Loucy (cell line): ENCODE measurements at regions not wholly inside any gene's neighbourhood (a gene's known extent, or its start where the extent isn't known, plus 50 kb on each side); places are given as distances from the start of the nearest gene placed in this dataset.

ENCODE experiments used
- H2AFZ ChIP-seq: fragments of 200-600 bp; sonication (generic); 2 replicates; pipeline ENCODE4 v1.6.0; 2016; ENCODE audit warnings: antibody characterized with exemption, mild to moderate bottlenecking, low read length, moderate library complexity
- H3F3A ChIP-seq: fragments of 200-600 bp; 2 replicates; pipeline ENCODE4 v1.6.0; 2016; ENCODE audit warnings: antibody characterized with exemption, low read depth, mild to moderate bottlenecking
- H3K27me3 ChIP-seq: fragments of 200-600 bp; sonication (generic); 2 replicates; pipeline ENCODE4 v1.6.1; 2014; ENCODE audit warnings: low read length, mild to moderate bottlenecking; ENCODE audit not compliant: insufficient read depth, poor library complexity, severe bottlenecking
- H3K36me3 ChIP-seq: fragments of 200-600 bp; sonication (generic); 2 replicates; pipeline ENCODE4 v1.6.1; 2016; ENCODE audit warnings: low read length; ENCODE audit not compliant: insufficient read depth
- H3K4me1 ChIP-seq: fragments of 200-600 bp; sonication (generic); 2 replicates; pipeline ENCODE4 v1.5.1; 2014; ENCODE audit warnings: low read length, mild to moderate bottlenecking; ENCODE audit not compliant: insufficient read depth, poor library complexity, severe bottlenecking
- H3K4me2 ChIP-seq: fragments of 200-600 bp; sonication (generic); 2 replicates; pipeline ENCODE4 v1.6.0; 2014; ENCODE audit warnings: antibody characterized with exemption, low read length, low read depth, mild to moderate bottlenecking; ENCODE audit not compliant: poor library complexity, severe bottlenecking
- H3K4me3 ChIP-seq: fragments of 200-600 bp; sonication (generic); 2 replicates; pipeline ENCODE4 v1.5.1; 2014; ENCODE audit warnings: low read length, mild to moderate bottlenecking, mixed read lengths; ENCODE audit not compliant: poor library complexity, severe bottlenecking
- H3K79me2 ChIP-seq: fragments of 200-600 bp; sonication (generic); 2 replicates; pipeline ENCODE4 v1.6.1; 2014; ENCODE audit warnings: low read length; ENCODE audit not compliant: insufficient read depth
- H3K9ac ChIP-seq: fragments of 200-600 bp; sonication (generic); 2 replicates; pipeline ENCODE4 v1.6.0; 2014; ENCODE audit warnings: mild to moderate bottlenecking, low read depth, low read length, moderate library complexity; ENCODE audit not compliant: poor library complexity, severe bottlenecking
- H3K9me2 ChIP-seq: fragments of 200-600 bp; sonication (generic); replicated peaks from 2 replicates; pipeline ENCODE4 v1.6.1; 2016; ENCODE audit warnings: low read depth, low read length, mixed read lengths
- H3K9me3 ChIP-seq: fragments of 200-600 bp; sonication (generic); 2 replicates; pipeline ENCODE4 v1.6.1; 2014; ENCODE audit warnings: mild to moderate bottlenecking, antibody characterized with exemption, low read length, low read depth; ENCODE audit not compliant: insufficient read depth
- H4K20me1 ChIP-seq: fragments of 200-600 bp; sonication (generic); 2 replicates; pipeline ENCODE4 v1.6.0; 2014; ENCODE audit warnings: antibody characterized with exemption, low read length, mild to moderate bottlenecking; ENCODE audit not compliant: insufficient read depth, poor library complexity, severe bottlenecking
- EZH2phosphoT487 ChIP-seq: fragments of 200-600 bp; IDR thresholded peaks from 2 replicates; pipeline ENCODE4 v1.6.1; 2018; ENCODE audit warnings: antibody characterized with exemption, mild to moderate bottlenecking, moderate library complexity, borderline replicate concordance
- TF ChIP-seq, protein P1 (sequence below): fragments of 200-600 bp; sonication (generic); conservative IDR thresholded peaks from 2 replicates; pipeline ENCODE4 v1.5.1; 2014; ENCODE audit warnings: mild to moderate bottlenecking, antibody characterized with exemption, low read length

DNA sequence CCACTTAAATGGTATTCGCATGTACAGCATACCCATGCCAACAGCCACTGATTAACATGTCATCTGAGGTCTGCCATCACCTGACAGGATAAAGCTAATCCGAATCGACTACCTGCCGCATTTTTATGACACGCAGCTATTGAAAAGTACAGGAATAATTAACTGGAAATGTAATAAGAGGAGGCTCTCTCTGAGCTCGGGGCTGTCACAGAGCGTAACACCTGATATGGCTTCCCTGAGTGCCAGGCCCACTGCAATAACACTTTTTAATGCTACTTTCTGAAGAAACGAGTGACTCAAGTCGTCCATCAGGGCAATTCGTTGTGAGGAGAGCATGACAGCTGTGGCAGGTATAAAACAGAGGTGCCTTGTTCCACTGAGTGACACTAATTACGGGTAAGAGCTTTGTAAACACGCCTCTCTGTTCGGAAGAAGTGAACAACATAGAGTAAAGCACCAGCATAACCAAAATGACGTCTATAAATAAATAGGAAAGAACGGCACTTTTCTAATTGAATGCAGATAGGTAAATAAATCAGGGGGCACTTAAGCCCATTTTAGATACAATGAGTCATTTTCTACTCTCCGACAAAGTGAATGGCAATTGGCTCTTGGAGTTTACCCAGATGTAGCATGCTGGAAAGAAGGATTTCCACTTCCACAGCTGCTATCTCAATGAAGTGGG lies 56.5 kb upstream of the CREB5 start:
- Histone ChIP-seq H3K4me2 (no peak overlapping the region), H3K9me3 (no peaks in the 10 kb centered on the region), H3F3A (no peaks in the 10 kb centered on the region), H2AFZ (no peak overlapping the region), H3K79me2 (no peaks in the 10 kb centered on the region), H3K4me3 (no peak overlapping the region), H3K36me3 (no peaks in the 10 kb centered on the region), H3K9me2 (no peaks in the 10 kb centered on the region), H3K4me1 (no peaks in the 10 kb centered on the region), H3K9ac (no peak overlapping the region), H3K27me3 (no peaks in the 10 kb centered on the region), H4K20me1 (no peaks in the 10 kb centered on the region)
- TF ChIP-seq EZH2phosphoT487 = no peak
- TF ChIP-seq, protein P1, sequence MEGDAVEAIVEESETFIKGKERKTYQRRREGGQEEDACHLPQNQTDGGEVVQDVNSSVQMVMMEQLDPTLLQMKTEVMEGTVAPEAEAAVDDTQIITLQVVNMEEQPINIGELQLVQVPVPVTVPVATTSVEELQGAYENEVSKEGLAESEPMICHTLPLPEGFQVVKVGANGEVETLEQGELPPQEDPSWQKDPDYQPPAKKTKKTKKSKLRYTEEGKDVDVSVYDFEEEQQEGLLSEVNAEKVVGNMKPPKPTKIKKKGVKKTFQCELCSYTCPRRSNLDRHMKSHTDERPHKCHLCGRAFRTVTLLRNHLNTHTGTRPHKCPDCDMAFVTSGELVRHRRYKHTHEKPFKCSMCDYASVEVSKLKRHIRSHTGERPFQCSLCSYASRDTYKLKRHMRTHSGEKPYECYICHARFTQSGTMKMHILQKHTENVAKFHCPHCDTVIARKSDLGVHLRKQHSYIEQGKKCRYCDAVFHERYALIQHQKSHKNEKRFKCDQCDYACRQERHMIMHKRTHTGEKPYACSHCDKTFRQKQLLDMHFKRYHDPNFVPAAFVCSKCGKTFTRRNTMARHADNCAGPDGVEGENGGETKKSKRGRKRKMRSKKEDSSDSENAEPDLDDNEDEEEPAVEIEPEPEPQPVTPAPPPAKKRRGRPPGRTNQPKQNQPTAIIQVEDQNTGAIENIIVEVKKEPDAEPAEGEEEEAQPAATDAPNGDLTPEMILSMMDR = no peak

DNA sequence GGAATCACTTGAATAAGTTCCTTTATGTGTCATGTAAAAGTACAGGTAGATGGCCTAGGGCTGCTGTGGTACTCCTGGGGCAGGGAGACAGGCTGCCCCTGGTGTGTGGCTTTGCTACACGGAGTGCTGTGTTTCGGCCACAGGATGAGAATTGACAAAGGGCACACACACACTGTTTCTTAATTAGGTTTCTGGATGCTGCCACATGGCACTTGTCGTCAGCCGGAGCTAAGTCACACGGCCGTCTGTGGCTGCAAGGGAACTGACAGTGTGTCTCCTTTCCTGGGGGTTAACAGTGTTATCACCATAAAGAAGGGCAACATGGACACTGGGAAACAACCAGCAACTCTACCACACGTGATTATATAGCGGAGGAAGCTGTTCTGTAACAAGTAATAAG lies 55.7 kb upstream of the CREB5 start:
- Histone ChIP-seq H4K20me1 (no peaks in the 10 kb centered on the region), H2AFZ (no peak overlapping the region)
- TF ChIP-seq, protein P1 = no peak
- TF ChIP-seq EZH2phosphoT487 = no peak

DNA sequence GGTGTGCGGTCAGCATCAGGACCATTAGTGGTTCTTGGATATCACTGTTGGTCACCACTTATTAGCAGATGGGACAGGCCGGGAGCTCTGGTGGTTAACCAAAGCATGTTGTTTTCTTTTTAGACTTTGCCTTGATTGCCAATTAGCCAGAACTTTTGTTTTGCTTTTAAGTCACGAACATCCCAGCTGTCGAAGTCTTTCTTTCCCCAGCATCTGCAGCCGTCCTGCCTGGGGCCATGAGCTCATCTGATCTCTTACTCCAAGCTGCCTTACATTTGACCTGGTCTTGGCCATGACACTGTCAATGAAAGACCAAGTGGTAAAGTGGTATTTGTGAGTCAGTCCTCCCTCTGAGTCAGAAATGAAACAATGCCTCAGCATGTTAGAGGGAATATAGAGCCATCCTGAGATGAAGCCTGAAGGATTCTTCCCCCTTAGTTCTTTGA lies 53.9 kb upstream of the CREB5 start:
- TF ChIP-seq, protein P1 = no peak
- TF ChIP-seq EZH2phosphoT487 = no peak
- no peaks in the 10 kb centered on the region for H3K9me2 ChIP-seq
- no peaks in the 10 kb centered on the region for H3K27me3 ChIP-seq
- no peaks in the 10 kb centered on the region for H3K36me3 ChIP-seq
- no peaks in the 10 kb centered on the region for H3K9me3 ChIP-seq
- no peaks in the 10 kb centered on the region for H4K20me1 ChIP-seq
- H3K4me1 ChIP-seq = peaks cover 18% of the 10 kb centered on the region
- H3K4me2 ChIP-seq = no peak overlapping the region
- no peaks in the 10 kb centered on the region for H3K79me2 ChIP-seq
- no peak overlapping the region for H3K4me3 ChIP-seq
- no peak overlapping the region for H3K9ac ChIP-seq
- no peak overlapping the region for H2AFZ ChIP-seq
- no peaks in the 10 kb centered on the region for H3F3A ChIP-seq

More for the DNA sequence above, 55.7 kb upstream of the CREB5 start:
- no peak overlapping the region for H3K4me2 ChIP-seq
- H3K9ac ChIP-seq = no peak overlapping the region
- peaks cover 8% of the 10 kb centered on the region for H3K4me1 ChIP-seq
- no peaks in the 10 kb centered on the region for H3F3A ChIP-seq
- H3K4me3 ChIP-seq = no peak overlapping the region
- H3K9me2 ChIP-seq = no peaks in the 10 kb centered on the region
- no peaks in the 10 kb centered on the region for H3K36me3 ChIP-seq
- no peaks in the 10 kb centered on the region for H3K9me3 ChIP-seq
- H3K27me3 ChIP-seq = no peaks in the 10 kb centered on the region
- H3K79me2 ChIP-seq = no peaks in the 10 kb centered on the region
